Choroid plexus epithelial cell (primary cell): ENCODE measurements at regions not wholly inside any gene's neighbourhood (a gene's known extent, or its start where the extent isn't known, plus 50 kb on each side); places are given as distances from the start of the nearest gene placed in this dataset.

Experiments
- DNase-seq: peaks from one replicate; pipeline ENCODE4 v3.0.0-alpha.2; 2010; ENCODE audit warnings: low read depth
- H3K4me3 ChIP-seq: 2 replicates; pipeline ENCODE4 v1.5.1; 2011; ENCODE audit warnings: low read depth, mild to moderate bottlenecking, control low read depth, low read length, moderate library complexity
- CTCF ChIP-seq: conservative IDR thresholded peaks from 2 replicates; pipeline ENCODE4 v1.5.1; 2011; ENCODE audit warnings: low read depth, mild to moderate bottlenecking, control low read depth, inconsistent platforms, low read length, moderate library complexity

- DNase-seq = no peak
- no peak for TF ChIP-seq CTCF
- no peak overlapping the region for H3K4me3 ChIP-seq
Measured at GRCh38 chr20:58128635-58129625, 99.5 kb downstream of the ANKRD60 start.

GRCh38 chr20:58127701-58128111 lies 100.7 kb downstream of the ANKRD60 start:
- no peak overlapping the region for H3K4me3 ChIP-seq
- peak; percentile 79 for DNase-seq
- no peak for TF ChIP-seq CTCF

GRCh38 chr20:58125726-58126125 lies 102.7 kb downstream of the ANKRD60 start:
- DNase-seq = no peak
- TF ChIP-seq CTCF = no peak
- no peak overlapping the region for H3K4me3 ChIP-seq

- DNase-seq = peak; percentile 79
- H3K4me3 ChIP-seq = no peak overlapping the region
- no peak for TF ChIP-seq CTCF
Measured at GRCh38 chr20:58117944-58118343, 110.5 kb downstream of the ANKRD60 start.

- no peak for DNase-seq
- no peak overlapping the region for H3K4me3 ChIP-seq
- TF ChIP-seq CTCF = no peak
Measured at GRCh38 chr20:58116505-58116904, 111.9 kb downstream of the ANKRD60 start.

- no peak for DNase-seq
- no peak for TF ChIP-seq CTCF
- H3K4me3 ChIP-seq = no peak overlapping the region
Measured at GRCh38 chr20:58113716-58114115, 114.7 kb downstream of the ANKRD60 start.
